Posterior cingulate gyrus (tissue), 11 donors: ENCODE measurements at regions not wholly inside any gene's neighbourhood (a gene's known extent, or its start where the extent isn't known, plus 50 kb on each side); places are given as distances from the start of the nearest gene placed in this dataset.

Experiments
- DNase-seq, 10 donors: peaks; one replicate each; pipeline versions ENCODE4 v3.0.0 to v3.0.0-alpha.2; 2020 to 2021; ENCODE audit warnings: mixed read lengths in 3 of 10
- intact Hi-C: fragments of 100-400 bp; cut with DNase I; formaldehyde crosslinking; loops from one replicate; pipeline ENCODE4 v1.15.1; 2023

DNA sequence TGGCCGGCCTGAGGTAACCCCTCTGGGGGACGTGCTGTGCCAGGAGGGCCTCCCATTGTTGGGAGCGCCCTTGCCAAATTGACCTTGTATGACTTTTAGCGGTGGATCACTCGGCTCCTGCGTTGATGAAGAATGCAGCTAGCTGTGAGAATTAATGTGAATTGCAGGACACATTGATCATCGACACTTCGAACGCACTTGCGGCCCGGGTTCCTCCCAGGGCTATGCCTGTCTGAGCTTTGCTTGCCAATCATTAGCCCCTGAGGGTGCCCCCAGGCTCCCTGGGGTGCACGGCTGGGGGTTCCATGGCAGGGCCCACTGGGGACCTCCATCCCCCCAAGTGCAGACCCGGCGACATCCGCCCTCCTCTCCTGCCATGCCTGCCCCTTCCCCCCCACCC, 672.4 kb downstream of the TSPY10 start:
- intact Hi-C loops = no loop called here
- peak in 4 of 10 donors; percentile 16 to 79 (median 28) for DNase-seq
